ENCODE measurements at regions not wholly inside any gene's neighbourhood (a gene's known extent, or its start where the extent isn't known, plus 50 kb on each side); places are given as distances from the start of the nearest gene placed in this dataset.

- TF ChIP-seq CTCF (conservative IDR thresholded peaks at IDR 0.05 in 1 of 2, IDR thresholded peaks at IDR 0.05 in 1 of 2; ENCODE audit: low read depth in 1 of 2, low read length in 2 of 2): no peak
- no peak for TF ChIP-seq EZH2 (IDR thresholded peaks at IDR 0.05; ENCODE audit: low read length, missing control alignments)
These were observed 152.1 kb downstream of the SPP2 start for GRCh38 chr2:234202601-234203000.

All from fibroblast of lung (primary cell).